Esophagus squamous epithelium (tissue), 5 donors: ENCODE measurements at regions not wholly inside any gene's neighbourhood (a gene's known extent, or its start where the extent isn't known, plus 50 kb on each side); places are given as distances from the start of the nearest gene placed in this dataset.

Experiments used
- DNase-seq: peaks from one replicate; lab custom pipeline; 2025; lab: John Stamatoyannopoulos, UW
- H3K27ac ChIP-seq, 4 donors: fragments of 200-600 bp; sonication (generic); one replicate each; pipeline ENCODE4 v1.5.1; 2016 to 2019; ENCODE audit warnings: mild to moderate bottlenecking in 1 of 4
- H3K27me3 ChIP-seq, 4 donors: fragments of 200-600 bp; sonication (generic); 1 replicate in 3 of 4; 2 replicates in 1 of 4; pipeline versions ENCODE4 v1.5.1 to v1.6.0; 2017 to 2021; ENCODE audit warnings: antibody characterized with exemption in 1 of 4
- H3K36me3 ChIP-seq, 3 donors: fragments of 200-600 bp; sonication (generic); one replicate each; pipeline ENCODE4 v1.5.1; 2016 to 2019
- H3K4me1 ChIP-seq, 3 donors: fragments of 200-600 bp; sonication (generic); one replicate each; pipeline ENCODE4 v1.5.1; 2017 to 2019
- H3K4me3 ChIP-seq, 4 donors: fragments of 200-600 bp; sonication (generic); 1 replicate in 3 of 4; 2 replicates in 1 of 4; pipeline ENCODE4 v1.5.1; 2016 to 2019; ENCODE audit warnings: mild to moderate bottlenecking in 2 of 4, moderate library complexity in 1 of 4
- H3K9me3 ChIP-seq, 3 donors: fragments of 200-600 bp; sonication (generic); one replicate each; pipeline ENCODE4 v1.5.1; 2016 to 2019
- CTCF ChIP-seq, 6 experiments: fragments of 450-650 bp in 4 of 6; fragments of 200-600 bp in 2 of 6; sonication (generic) in 2 of 6; IDR thresholded peaks; one replicate each; pipeline ENCODE4 v1.5.1; 2016 to 2019; ENCODE audit warnings: antibody characterized with exemption in 6 of 6, mild to moderate bottlenecking in 4 of 6, moderate library complexity in 4 of 6
- POLR2A ChIP-seq, 4 donors: fragments of 450-650 bp; IDR thresholded peaks; one replicate each; pipeline ENCODE4 v1.6.1; 2017; ENCODE audit warnings: antibody characterized with exemption in 4 of 4, mild to moderate bottlenecking in 4 of 4, moderate library complexity in 3 of 4
- whole genome bisulfite sequencing, 2 donors: methylation state at CpG; one replicate each; pipeline ENCODE4 v1.1.5; 2018; 5-methylcytosine and 5-hydroxymethylcytosine counted together
- intact Hi-C: fragments of 100-400 bp; cut with DNase I; formaldehyde crosslinking; loops from one replicate; pipeline ENCODE4 v1.15.0; 2022
- donor health status: DM: yes; HTN: yes; CAD: no.

GRCh38 chr2:172339371-172340010, 87.9 kb upstream of the ITGA6 start:
- no peak for DNase-seq
- Histone ChIP-seq H3K36me3 (no peaks in the 10 kb centered on the region), H3K27ac (peak overlapping the region in 2 of 4 donors; percentile 13 to 47)

GRCh38 chr2:172340394-172340793, 87.0 kb upstream of the ITGA6 start:
- 19 to 20% methylated on average over 4 of the region's 4 CpGs for WGBS, 2 donors
- no peaks in the 10 kb centered on the region for H3K36me3 ChIP-seq
- peak overlapping the region in 2 of 4 donors; percentile 19 to 47 for H3K27ac ChIP-seq
- no peaks in the 10 kb centered on the region for H3K27me3 ChIP-seq
- TF ChIP-seq CTCF (IDR thresholded peaks at IDR 0.05), result no peak
- no peak for TF ChIP-seq POLR2A (IDR thresholded peaks at IDR 0.05)
- peak overlapping the region in 2 of 4 donors; percentile 9 to 11 for H3K4me3 ChIP-seq
- intact Hi-C loops, result no loop called here
- peaks cover 0 to 11% (median 10%) of the 10 kb centered on the region in 3 donors for H3K9me3 ChIP-seq
- peaks cover 0 to 36% (median 3%) of the 10 kb centered on the region in 3 donors for H3K4me1 ChIP-seq
- no peak for DNase-seq

More at GRCh38 chr2:172339371-172340010, 87.9 kb upstream of the ITGA6 start:
- WGBS, 2 donors, result 25% methylated on average over 6 of the region's 6 CpGs
- peaks cover 0 to 37% (median 3%) of the 10 kb centered on the region in 3 donors for H3K4me1 ChIP-seq
- no peaks in the 10 kb centered on the region for H3K27me3 ChIP-seq
- H3K4me3 ChIP-seq, result no peak overlapping the region
- intact Hi-C loops, result no loop called here
- no peak for TF ChIP-seq CTCF (IDR thresholded peaks at IDR 0.05)
- TF ChIP-seq POLR2A (IDR thresholded peaks at IDR 0.05), result no peak
- H3K9me3 ChIP-seq, result peaks cover 0 to 10% (median 8%) of the 10 kb centered on the region in 3 donors

GRCh38 chr2:172342078-172342477, 85.3 kb upstream of the ITGA6 start:
- no peak for DNase-seq
- H3K27ac ChIP-seq, result peak overlapping the region in 1 of 4 donors; percentile 39
- no peak for TF ChIP-seq CTCF (IDR thresholded peaks at IDR 0.05)
- no peak for TF ChIP-seq POLR2A (IDR thresholded peaks at IDR 0.05)
- H3K9me3 ChIP-seq, result peaks cover 0 to 11% (median 10%) of the 10 kb centered on the region in 3 donors
- H3K4me3 ChIP-seq, result no peak overlapping the region
- H3K27me3 ChIP-seq, result no peaks in the 10 kb centered on the region
- no peaks in the 10 kb centered on the region for H3K36me3 ChIP-seq
- intact Hi-C loops, result no loop called here
- H3K4me1 ChIP-seq, result peaks cover 0 to 26% (median 3%) of the 10 kb centered on the region in 3 donors
- 82 to 92% methylated on average over 3 of the region's 3 CpGs for WGBS, 2 donors

- 68 to 91% methylated on average over 3 of the region's 3 CpGs for WGBS, 2 donors
- Histone ChIP-seq H3K4me1 (peaks cover 0 to 26% (median 3%) of the 10 kb centered on the region in 3 donors), H3K4me3 (no peak overlapping the region), H3K9me3 (peaks cover 0 to 11% (median 10%) of the 10 kb centered on the region in 3 donors), H3K27me3 (no peaks in the 10 kb centered on the region), H3K27ac (no peak overlapping the region), H3K36me3 (no peaks in the 10 kb centered on the region)
- TF ChIP-seq POLR2A (IDR thresholded peaks at IDR 0.05) (no peak), CTCF (IDR thresholded peaks at IDR 0.05) (no peak)
- DNase-seq, result no peak
- intact Hi-C loops, result no loop called here
Measured at GRCh38 chr2:172342611-172343010, 84.8 kb upstream of the ITGA6 start.

GRCh38 chr2:172344159-172344558, 83.2 kb upstream of the ITGA6 start:
- TF ChIP-seq POLR2A (IDR thresholded peaks at IDR 0.05) (no peak), CTCF (IDR thresholded peaks at IDR 0.05) (no peak)
- Histone ChIP-seq H3K27me3 (no peaks in the 10 kb centered on the region), H3K36me3 (no peaks in the 10 kb centered on the region), H3K4me3 (no peak overlapping the region), H3K9me3 (peaks cover 0 to 11% (median 10%) of the 10 kb centered on the region in 3 donors), H3K4me1 (peaks cover 0 to 26% (median 3%) of the 10 kb centered on the region in 3 donors), H3K27ac (no peak overlapping the region)
- WGBS, 2 donors, result 90 to 100% methylated on average over 2 of the region's 2 CpGs
- intact Hi-C loops, result no loop called here
- no peak for DNase-seq
